Femur (tissue), 1 donor: ENCODE measurements at regions not wholly inside any gene's neighbourhood (a gene's known extent, or its start where the extent isn't known, plus 50 kb on each side); places are given as distances from the start of the nearest gene placed in this dataset.

ENCODE experiments used
- DNase-seq: peaks from one replicate; pipeline ENCODE4 v3.0.0-alpha.2; 2017

DNA sequence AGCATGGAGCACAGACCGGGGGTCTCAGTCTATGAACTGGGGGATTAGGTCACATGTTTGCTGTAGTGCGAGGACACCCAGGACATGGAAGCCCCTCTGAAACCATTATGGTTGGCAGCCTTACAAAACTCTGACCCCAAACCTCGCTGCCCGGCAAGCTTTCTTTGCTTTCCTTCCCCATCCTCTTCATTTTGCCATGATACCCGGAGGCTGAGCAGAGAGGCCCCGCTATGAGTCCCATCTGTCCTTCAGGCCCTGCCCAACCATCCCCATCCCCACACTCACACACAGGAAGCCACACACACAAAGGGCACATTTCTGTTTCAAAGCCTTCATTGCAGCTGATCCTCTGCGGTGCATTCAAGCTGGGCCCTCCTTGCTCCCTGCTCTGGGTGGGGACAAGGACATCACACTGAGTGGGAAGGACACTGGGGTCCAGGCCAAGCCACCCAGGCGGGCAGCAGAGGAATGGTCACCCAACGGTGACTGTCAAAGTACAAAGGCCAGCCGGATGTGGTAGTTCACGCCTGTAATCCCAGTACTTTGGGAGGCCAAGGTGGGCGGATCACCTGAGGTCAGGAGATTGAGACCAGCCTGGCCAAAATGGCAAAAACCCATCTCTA lies 176.5 kb downstream of the CTTN start:
- no peak for DNase-seq

DNA sequence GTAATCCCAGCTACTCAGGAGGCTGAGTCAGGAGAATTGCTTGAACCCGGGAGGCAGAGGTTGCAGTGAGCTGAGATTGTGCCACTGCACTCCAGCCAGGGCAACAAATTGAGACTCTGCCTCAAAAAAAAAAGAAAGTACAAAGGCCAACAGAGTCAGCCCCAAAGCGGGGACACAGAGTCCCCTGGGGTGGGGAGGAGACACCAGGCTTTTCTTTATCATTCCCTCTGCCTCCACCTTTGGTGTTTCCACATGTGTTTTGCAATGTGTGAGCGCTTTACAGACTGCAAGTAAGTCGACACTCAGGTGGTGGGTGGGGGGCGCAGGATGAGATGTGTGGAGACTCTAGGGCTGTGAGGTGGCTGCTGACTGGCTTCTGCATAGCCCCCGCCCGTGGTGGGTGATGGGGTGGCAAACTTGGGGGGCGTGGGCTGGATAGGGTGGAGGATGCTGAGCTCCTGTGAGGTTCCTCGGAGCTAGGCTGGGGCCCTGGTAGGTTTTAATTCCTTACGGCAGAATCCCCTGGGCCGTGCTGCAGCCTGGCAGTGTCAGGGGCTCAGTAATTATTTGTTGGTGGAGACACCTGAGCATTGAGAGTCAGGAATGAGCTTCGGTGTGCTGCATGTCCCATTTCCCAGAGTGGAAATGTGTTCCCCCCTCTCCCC lies 177.2 kb downstream of the CTTN start:
- no peak for DNase-seq

DNA sequence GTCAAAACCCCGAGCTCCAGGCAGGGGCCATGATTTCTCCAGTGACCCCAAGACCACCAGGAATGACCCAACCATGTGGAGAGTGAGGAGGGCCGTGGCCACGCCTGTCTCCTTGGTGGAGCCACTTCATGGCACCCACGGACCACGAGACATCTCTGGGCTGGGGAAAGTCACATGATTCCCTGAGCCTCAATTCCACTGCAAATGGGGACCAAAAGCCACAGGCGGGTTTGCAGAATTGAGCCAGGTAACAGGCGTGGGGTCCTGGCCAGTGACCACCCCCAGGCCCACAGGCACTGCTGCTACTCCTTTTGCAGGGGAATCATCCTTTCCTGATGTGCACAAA lies 178.9 kb downstream of the CTTN start:
- no peak for DNase-seq

DNA sequence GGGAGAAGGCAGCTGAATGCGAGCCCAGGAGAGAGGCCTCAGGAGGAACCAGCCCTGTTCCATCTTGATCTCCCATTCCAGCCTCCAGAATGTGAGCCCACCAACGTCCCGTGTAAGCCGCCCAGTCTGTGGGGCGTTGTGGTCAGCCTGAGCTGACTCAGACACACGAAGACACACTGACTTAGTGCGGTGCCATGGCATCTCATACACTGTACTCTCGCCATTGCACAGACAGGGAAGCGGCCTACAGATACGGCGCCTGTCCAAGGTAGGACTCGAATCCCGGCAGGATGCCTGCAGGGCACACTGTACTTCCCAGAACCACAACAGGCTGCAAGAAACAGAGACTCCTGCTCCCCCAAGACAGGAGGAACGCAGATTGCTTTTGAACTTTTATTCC lies 179.6 kb downstream of the CTTN start:
- no peak for DNase-seq

DNA sequence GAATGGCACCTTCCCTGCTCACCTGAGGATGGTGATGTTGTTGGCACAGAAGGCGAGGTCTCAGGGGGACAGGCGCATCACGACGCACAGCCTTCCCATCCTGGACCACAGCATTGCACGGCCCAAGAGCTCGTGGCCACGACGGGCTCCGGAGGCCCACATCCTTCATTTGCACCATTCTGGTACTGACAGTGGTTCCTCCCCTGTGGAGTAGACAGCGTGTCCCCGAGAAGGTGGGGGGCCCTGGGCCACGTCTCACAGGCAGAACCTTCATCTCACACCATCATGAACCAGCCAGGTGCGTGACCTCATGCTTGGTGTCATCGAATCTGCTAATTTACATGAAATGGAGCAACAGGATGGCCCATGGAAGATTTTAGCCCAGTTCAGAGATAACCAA lies 180.0 kb downstream of the CTTN start:
- no peak for DNase-seq

DNA sequence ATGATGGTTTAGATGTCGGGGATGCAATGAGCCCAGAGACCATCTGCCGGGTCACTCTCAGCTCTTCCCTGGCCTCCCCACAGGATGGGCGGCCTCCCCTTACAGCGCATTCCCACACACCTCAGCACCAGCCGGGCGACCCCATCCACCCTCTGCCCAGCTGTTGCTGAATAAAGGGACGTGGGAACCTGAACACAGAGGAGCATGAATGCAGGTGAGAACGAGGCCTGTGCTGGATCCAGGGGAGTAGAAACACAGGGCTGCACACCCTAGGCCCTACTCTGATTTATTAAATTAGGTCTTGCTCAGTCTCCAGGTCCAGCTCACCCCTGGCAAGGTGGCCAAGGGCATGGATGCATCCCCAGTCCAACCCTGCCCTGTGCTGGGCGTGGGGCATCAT lies 180.5 kb downstream of the CTTN start:
- no peak for DNase-seq

DNA sequence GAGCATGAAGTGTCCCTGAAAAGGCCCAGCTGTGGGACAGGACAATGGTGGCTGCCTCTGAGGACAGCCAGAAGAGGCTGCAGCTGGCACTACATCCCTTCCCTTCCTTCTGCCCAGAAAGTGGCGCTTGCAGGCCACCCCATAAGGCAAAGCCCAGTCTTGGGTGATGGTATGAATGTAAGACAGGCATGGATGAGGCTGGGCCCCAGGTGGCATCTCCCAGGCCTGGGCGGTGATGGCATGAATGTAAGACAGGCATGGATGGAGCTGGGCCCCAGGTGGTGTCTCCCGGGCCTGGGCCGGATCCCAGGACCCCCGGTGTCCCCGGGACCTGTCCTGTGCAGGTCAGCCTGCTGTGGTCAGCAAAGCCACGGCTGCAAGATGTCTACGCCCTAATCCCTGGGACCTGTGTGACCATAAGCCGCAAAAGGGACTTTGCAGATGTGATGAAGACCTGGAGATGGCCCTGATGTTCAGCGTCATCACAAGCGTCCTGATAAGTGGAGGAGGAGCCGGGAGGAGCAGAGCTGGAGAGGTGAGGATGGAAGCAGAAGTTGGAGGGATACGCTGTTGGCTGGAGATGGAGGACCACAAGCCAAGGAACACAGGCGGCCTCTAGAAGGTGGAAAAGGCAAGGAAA lies 181.1 kb downstream of the CTTN start:
- no peak for DNase-seq

DNA sequence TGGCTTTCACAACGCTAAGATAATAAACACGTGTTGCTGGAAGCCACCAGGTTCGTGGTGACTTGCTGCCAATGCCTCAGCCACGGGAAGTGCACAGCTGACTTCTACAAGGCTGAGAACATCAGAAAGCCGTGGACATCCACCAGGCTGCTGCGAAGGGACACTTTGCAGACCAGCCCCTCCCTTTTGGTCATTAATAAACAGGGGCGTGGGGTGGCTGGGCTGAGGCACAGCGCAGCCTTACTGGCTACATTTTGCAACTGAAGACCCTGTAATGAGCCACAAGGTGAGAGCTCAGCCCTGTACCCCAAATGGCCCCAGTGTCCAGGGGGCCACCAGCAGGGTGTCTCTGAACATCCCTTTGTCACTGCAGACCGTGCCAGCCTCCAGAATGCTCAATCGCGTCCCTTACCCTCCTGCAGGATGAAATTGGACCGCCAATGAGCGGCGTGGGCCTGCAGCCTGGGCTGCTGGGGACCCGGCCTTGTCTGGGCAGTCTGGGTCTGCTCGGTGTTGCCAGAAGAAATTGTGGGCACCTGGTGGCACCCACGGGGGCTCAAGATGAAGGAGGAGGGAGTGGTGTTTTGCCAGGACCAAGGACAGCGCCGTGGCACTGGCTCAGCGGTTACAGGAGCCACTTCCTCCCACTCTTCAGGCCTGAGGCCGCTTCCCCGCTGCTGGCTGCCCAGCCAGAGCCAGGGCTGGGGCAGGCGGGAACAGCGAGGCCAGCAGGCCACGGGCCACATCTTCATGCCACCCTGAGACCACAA lies 181.9 kb downstream of the CTTN start:
- no peak for DNase-seq

DNA sequence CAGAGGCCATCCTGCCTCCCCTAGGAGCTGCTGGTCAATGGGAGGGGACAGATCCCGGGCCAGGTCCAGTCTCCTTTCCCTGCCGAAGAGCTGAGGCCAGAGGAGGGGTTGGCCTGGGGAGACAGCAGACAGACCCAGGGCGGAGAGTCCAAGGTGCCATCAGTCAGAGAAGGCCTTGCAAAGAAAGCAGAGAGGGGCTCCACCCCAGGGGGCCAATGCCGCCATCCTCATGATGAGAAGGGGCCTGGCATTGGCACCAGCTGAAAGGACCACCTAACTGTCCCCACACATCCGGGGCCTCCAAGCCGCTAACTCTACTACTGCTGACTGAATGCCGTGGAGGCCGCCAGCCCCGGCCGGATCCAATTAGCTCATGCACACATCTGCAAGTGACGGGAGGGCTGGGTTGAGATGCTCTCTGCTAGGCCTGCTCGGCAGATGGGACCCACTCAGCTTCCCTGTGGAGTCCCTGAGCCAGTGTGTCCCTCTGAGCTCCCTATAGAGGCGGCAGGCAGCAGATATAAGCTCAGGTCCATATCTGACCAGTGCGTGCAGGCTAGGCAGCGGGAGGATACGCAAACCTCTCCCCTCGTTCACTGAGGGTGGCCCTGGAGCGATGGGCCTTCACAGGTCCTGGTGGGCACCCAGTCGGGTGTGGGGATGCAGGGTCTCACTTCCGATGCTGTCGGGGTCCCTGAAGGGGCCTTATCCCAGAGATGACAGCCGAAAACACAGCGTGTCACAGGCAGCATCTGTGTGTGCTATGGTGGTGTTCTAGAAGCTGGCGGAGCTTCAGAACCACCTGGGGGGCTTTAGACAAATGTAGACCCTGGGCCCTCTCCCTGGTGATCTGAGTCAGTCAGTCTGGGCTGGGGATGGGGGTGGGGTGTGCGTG lies 183.9 kb downstream of the CTTN start:
- no peak for DNase-seq

DNA sequence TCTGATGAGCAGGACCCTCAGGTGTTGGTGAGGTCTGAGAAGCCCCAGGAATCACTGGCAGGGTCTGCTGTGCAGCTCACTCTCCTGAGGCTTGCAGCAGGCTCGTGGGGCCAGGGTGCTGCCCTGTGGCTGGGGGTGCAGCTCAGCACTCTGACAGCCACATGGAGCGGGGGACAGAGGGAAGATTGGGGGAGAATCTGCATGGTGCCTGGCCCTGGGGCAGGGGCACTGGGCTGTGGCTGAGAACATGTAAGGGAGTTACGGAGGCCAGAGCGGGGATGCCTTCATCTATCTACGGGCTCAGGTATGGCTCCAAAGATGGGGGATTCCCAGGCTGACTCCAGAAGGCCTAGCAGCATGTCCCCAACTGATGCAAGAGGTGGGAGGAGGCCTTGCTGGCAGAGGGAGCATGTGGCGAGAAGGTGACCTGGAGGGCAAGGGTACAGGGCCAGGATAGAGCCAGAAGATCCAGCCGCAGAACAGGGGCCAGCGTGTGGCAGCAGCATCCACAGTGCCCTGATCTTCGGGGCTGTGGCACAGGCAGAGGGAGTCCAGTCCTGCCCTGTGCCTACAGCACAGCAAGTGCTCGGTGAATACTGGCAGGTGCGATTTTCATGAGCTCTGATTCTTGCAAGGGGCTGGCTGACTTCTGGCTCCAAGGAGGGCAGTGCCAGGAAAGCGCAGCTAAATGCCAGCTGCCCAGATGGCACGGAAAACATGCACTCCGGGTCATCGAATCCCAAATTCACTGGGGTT lies 184.7 kb downstream of the CTTN start:
- DNase-seq = no peak

DNA sequence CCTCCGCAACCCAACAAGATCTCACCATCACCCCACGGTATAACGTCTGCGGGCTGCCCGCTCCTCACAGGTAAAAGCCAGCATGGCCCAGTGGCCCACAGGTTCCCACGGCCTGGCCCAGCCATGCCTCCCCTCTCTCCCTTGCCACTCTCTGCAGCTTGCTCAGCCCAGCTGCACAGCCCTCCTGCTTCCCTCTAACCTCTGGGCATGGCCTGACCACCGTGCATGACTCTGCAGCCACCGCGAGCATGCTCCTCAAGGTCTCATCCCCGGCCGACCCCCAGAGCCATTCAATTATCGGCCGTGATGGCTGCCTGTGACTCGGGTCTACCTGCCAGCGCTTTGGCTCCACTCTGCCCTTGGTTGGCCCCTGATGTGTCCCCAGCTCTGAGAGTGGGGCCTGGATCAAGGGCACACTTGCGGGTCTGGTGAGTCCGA lies 185.5 kb downstream of the CTTN start:
- DNase-seq = no peak

DNA sequence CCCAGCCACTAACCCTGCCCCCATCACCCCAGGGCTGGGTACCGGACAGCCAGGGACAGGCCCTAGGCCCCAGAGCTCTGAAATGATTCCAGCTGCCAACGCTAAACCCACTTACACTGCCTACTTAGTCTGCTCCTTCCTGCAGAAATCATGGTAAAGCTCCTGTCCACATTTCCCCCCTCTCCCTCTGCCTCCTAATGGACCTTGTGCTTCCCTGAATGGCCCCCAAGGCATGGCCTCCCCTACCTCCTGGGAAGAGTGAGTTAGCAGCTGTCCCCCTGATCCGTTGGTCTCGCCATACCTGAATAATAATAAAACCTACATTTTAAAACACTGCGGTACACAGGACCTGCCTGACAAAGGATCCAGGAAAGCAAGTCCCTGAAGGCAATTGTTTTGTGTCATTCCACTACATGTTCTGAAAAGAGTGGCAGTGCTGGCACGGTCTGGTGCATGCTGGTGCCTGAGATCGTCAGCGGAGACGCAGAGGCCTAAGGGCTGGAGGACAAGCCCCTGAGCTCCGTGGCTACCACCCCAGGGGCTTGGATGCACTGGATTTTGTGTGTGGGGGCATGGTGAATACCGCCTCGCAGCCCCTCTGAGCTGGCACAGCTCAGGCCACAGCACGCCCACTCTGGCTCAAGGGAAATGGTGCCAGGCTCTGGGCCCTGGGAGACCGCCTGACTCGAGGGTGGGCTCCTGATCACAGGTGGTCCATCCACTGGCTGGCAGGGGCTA lies 186.3 kb downstream of the CTTN start:
- no peak for DNase-seq

DNA sequence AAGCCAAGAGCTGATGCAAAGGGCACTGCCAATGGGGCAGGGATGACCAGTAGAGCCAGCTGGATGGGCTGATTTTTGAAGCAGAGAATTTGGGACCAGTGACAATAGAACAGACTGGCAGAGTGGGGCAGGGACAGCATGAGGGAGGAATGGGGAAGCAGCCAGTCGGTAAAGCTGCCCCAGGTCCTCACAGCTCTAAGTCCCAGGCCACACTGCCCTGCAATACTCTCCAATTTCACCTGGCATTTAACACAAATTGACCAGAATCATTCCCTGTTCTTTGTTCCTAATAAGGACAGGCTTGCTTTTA lies 186.9 kb downstream of the CTTN start:
- DNase-seq = no peak

DNA sequence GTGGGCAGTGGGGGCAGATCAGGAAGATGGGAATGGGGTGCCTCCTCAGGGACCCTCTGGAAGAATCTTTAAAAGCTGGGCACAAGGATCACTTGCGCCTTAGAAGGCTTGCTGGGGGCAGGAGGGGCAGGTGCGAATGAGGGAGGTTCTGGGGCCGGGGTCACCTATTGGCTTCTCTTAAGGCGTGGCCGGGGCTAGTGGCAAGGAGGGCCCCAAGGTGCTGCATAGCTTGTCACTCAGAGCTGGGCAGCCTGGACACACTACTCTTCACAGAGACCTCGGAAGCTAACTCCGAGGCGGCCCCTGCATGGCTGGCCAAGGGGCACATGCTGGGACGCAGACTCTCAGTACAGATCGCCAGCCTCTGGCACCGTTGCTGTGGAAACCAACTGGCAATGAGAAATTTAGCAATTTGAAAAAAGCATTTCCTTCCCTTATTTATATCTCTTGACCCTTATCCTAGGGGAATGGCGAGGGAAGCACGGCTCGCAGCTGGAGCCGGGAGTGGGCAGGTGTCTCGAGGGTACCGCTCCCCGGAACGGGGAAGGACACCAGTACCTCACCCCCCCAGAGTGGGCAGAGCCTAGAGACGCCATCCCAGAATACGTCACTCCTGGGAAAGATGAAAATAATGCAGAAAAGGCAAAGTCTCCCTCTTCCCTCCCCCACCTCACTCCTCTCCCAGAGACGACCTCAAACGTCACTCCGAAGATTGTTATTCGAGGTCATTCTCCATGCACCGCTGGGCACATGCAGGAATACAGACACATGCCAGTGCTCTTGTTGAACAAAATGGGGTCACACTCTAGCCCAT lies 188.1 kb downstream of the CTTN start:
- DNase-seq = no peak

DNA sequence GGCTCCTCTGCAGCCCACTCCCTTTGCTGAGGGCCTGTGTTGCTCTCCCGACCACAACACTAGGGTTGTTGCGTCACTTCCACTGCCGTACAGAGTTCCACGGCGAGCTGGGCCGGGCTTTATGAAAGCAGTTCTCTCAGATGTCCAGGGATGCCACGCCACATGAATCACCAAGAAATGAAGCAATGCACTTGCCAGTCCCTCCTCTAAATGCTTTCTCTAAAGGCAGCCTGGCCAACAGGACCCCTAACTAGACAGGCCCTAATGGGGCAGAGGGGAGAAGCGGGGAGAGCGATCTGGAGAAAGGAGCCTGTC lies 188.7 kb downstream of the CTTN start:
- DNase-seq = no peak

DNA sequence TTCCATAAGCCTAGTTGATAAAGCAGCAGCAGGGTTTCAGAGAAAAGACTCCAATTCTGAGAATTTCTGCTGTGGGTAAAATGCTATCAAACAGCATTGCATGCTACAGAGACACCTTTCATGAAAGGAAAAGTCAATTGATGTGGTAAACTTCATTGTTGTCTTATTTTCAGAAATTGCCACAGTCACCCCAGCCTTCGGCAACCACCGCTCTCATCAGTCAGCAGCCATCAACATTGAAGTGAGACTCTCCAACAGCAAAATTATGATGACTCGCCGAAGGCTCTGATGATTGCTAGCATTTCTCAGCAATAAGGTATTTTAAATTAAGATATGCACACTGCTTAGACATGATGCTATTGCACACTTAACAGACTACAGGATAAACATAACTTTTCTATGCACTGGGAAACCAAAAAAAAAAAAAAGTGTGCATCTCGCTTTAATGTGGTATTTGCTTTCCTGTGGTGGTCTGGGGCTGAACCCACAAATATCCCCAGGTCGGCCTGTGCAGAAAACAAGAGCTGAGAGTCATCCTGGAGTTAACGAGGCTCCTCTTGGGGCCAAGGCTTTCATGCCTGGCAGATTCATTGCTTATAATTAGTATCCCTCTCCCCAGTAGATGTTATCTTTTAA lies 192.1 kb downstream of the CTTN start:
- no peak for DNase-seq

DNA sequence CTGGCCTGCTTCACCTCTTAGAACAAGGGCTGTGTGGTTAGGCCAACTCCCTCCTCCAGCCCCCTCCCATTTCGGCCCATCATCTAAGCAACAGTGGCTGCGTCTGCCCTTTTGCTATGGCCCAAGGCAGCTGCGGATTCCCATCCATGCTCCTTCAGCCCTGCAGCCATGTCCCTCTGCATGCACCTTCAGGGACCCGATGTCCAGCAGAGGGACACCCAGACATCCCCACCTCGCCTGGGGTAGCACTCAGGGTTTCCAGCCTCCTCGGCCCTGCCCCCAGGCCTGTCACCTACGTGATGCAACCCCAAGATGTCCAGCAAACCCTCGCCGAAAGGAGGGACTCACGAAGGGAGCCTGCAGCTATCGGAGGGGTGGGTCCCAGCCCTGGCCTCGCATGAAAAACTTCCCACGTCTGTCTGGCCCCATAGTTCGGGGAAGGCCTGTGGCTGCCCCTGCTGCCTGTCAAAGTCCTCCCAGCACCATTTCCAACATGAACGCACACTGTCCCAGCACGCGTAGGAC lies 194.4 kb downstream of the CTTN start:
- DNase-seq = no peak

DNA sequence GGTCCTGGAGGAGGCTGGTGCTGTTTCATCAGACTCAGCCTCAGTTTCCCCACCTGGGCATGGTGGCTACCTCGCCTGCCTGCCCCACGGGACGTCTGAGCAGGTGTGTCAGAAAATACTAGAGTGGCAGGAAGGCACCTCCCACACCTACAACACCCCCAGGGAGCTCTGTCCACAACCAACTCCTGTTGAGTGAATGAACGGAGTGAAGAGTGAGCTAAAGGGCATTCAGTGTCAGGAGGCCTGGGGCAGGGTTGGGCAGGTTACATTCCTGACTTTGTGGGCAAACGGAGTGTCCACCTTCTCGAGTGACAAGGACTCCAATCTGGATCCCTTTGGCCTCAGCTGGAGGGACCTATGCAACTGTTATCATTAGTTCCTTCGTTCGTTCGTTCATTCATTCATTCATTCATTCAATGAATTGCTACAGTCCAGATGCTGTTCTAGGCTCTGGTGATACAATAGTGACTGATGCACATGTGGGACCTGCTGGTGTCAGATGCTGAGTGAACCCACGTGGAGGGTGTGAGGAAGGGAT lies 195.2 kb downstream of the CTTN start:
- no peak for DNase-seq

DNA sequence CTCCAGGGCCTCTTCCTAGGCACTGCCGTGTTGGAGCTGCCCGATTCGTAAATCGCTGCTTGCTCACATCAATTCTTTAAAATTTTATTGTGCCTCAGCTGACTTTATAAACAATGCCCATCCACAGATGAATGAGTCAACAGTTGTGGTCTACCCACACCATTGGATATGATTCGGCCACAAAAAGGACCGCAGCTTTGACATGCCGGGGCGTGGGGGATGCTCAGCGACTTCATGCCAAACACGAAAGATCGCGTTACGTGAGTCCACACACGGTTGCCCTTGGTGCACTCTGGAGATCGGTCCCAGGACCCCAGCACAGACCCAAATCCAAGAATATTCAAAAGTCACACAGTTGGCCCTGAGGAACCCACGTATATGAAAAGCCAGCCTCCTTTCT lies 195.7 kb downstream of the CTTN start:
- no peak for DNase-seq

DNA sequence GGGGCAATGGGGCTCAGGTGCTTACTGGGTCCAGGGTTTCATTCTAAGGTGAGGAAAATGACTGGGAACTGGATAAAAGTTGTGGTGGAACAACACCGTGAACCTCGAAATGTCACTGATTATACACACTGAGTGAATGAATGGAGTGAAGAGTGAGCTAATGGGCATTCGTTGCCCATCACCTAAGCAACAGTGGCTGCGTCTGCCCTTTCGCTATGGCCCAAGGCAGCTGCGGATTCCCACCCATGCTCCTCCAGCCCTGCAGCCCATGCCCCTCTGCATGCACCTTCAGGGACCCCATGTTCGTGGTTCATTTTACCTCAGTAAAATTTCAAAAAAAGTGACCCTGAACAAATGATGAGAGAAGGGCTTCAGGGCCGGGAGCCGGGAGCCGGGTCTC lies 196.3 kb downstream of the CTTN start:
- no peak for DNase-seq
